Activated naive CD4-positive, alpha-beta T cell treated with Interleukin-2 at 50 U/mL for 16 hours (primary cell): ENCODE measurements at regions not wholly inside any gene's neighbourhood (a gene's known extent, or its start where the extent isn't known, plus 50 kb on each side); places are given as distances from the start of the nearest gene placed in this dataset.

Source experiments
- DNase-seq: peaks from one replicate; pipeline ENCODE4 v3.0.0-alpha.2; 2020

DNA sequence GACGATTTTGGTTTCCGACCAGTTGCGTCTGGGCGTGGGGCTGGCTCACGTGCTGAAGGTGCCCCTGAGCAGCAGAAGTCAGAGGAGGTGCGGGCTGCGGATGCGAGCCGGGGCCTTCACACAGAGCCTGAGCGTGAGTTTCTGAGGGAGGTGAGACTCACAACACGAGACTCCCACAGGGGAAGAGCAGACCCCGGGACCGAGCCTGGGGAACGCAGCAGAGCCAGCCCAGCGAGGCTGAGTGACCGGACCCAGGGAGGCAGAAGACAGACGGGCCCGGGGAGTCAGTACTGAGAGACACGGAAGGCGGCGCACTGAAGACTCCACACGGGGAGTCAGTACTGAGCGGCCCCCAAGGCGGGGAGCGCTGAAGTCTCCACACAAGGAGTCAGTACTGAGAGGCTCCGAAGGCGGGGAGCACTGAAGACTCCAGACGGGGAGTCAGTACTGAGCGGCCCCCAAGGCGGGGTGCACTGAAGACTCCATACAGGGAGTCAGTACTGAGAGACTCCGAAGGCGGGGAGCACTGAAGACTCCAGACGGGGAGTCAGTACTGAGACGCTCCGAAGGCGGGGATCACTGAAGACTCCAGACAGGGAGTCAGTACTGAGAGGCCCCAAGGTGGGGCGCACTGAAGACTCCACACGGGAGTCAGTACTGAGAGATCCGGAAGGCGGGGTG, 77.8 kb downstream of the DLL1 start:
- no peak for DNase-seq

DNA sequence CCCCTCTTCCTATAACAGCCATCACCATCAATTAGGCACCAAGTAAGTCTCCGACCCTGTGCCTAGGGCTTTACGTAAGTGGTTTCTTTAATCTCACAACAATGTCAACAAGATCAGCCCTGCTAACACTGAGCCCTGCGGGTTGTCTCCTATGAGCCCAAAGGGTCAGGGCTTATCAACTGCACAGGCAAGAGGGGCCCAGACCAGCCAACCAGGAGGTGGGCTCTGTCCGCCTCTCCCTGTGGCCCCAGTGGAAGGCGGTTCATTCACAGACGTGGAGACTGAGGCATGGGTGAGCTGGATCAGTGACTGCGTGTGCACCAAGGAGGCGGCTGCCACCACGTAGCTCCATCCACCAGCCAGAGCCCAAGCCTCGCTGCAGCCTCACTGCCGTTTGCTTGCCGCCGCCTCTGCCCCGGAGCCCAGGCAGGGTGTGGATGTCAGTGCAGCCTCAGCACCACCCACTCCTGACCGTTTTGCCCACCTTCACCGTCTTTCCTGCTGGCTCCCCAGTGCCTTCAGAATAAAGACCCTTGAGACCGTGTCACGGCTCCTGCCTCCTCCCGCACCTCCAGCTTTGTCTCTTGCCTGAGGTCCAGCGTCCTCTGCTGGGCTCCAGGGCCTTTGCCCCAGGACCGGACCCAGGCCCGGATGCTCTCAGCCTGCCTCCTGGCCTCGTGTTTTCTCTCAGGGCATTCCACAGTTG, 78.7 kb downstream of the DLL1 start:
- no peak for DNase-seq

DNA sequence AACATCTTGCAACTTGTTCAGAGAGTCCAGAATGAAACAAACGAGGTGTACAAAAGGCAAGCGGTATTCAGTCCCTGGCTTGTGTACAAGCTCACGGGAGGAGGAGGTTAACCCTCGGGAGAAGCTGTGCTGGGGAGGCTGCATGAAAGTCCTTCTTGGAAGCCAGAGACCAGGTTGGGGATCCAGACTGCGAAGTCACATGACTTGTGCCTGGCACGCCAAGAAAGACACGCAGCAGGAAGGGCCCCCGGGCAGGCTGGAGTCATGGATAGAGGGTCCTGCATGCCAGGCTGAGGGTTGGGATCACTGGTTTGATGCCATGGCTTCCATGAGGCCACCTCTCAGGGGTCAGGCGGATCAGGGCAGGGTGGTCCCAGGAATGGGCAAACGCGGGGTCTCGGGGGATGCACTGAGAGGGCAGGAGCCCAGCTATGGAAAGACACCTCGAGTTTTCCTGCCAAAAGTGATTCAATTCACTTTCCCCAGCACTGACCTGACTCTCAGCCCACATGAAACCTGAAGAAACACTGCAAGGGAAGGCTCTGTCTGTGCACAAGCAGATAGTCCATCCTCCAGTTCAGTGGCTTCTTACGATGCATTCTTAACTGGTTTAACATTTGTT, 79.4 kb downstream of the DLL1 start:
- no peak for DNase-seq

DNA sequence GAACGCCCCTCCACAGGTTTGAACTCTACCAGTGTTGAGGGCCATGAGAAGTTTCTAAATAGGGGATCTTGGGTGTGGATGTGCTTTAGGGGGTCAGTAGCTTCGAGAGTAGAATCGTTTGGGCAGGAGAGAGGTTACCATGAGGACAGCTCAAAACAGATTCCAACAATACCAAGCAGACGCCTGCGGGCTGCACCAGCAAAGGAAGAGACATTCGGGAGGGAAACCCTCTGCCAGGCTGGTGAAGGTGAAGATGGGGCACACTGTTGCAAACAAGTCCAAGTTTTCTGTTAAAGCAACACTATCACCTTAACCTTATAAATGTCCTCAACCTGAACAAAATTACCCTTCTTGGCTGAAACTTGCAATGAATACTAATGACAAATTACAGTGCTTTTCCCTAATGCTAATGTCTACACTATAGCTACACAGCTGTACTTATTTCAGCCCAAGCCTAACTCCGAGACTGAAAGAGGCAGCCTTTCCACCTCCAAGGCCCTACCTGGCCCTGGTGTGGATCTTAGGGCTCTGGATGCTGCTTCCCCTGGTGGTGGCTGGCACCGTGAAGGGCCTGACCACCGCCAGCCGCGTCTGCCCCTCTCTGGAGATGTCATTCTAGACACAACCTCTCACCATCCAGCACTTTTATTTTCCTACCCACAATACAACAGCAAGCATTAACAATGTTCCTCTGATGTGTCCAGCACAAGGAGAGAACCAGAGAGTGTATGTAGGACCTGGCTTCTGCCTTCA, 80.1 kb downstream of the DLL1 start:
- no peak for DNase-seq

DNA sequence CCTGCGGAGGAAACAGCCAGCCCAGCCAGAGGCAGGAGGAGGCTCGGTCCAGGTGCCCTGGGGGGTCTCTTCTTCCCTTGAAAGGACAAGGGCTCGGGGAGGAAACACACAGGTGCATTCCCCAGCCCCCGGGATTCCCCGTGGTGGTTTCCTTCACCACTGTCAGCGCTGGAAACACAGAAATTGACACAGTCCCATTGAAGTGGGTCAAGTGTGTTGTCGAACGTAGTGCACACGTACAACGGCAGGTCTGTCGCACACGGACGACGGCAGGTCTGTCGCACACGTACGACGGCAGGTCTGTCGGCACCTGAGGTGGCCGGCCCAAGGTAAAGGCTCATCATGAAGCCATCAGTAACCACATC, 80.9 kb downstream of the DLL1 start:
- DNase-seq: no peak

DNA sequence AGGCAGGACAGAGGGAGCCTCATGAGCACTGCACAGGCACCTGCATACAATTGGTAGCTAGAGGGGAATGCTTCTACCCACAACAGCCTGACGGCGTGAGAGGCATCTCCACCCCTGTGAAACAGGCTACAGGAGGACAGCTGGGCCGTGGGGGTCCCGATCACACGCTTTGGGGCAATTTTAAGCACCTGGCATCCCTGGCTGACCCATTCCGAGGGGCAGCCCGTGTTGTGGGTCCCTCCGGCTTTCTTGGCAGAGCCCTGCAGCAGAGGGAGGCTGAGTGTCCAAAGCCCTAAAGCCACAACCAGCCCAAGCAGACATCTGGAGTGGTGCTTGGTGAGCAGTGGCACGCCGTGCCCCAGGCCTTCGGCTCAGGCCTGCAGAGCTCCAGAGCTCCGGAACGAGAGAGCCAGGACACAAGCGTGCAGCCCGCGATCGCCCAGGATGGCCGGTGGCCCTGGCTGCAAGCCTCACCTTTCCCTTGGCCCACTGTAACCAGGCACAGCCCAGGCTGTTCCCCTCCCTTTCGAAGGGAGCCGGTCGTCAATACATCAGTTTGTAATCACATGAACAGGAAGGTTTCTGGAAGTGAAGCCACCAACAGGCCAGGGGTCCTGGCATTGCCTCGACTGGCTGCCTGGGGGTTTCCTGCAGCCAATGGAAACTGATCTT, 81.4 kb downstream of the DLL1 start:
- no peak for DNase-seq

DNA sequence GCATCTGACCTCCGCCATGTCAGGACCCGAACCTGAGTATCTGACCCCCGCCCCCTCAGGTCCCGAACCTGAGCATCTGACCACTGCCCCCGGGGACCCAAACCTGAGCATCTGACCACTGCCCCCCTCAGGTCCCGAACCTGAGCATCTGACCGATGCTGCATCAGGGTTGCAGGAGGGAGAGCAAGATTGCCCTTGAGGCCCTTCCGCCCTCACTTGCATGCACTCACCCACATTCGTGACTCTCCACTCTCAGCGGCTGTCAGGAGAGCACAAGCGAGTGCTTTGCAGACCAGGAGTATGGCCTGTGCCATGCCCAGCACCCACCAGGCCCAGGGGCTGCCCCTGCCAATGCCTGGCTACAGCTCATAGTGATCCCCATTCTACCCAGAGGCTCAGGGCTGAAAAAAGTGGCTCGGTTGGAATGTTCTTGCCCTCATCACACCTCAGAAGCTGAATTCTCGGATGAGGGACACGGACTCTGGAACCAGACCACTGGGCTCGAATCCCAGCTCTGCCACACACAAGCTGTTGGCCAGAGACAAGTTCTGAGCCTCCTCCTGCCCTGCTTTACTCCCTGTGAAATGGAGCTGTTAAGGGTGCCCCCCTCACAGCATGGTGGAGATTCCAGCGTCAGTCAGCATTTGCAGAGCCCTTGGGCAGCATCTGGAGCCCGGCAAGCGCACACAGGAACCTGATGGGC, 82.1 kb downstream of the DLL1 start:
- DNase-seq: no peak

DNA sequence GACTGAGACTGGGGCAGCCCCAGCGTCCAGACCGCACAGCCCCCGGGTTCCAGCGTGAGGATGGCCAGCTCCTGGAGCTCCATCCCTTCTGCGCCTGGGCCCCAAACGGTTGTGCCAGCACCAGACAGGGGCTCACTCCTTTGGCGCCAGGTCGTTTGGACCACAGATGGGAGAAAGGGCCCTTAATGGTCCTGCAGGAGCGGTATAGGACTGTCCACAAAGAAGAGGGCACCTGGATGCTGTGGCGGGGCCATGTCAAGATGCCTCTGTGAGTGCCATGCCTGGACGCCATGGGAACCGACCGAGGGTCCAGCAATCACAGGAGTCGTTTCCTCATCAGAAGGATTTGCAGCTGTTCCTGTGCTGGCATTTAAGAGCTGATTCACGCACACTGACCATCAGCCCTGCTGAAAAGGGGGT, 82.7 kb downstream of the DLL1 start:
- DNase-seq: no peak

DNA sequence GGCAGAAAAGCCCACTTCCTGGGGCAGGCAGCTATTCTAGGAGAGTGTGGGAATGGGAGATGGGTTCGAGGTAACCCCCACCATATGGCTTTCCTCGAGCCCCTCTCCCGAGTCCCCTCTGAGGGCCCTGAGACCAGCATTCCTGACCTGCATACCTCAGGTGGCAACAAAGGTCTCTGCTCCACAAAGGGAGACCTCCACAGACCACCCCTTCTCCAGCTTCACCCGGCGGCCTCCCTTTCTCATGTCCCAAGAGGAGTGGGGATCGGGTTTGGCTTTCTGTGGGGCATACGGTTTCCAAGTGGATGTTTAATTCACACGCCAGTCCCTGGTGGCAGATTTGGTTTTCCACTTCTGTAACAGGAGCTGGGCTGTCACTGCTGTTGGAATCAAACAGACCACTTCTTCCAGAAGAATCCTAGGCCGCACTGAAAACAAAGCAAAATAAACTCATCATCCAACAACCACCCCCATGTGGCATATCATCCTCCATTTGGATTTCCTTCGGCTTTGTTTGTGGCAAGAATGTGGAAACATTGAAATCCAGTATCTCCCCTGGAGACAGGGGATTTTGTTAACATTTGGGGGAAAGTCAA, 83.2 kb downstream of the DLL1 start:
- DNase-seq: no peak

DNA sequence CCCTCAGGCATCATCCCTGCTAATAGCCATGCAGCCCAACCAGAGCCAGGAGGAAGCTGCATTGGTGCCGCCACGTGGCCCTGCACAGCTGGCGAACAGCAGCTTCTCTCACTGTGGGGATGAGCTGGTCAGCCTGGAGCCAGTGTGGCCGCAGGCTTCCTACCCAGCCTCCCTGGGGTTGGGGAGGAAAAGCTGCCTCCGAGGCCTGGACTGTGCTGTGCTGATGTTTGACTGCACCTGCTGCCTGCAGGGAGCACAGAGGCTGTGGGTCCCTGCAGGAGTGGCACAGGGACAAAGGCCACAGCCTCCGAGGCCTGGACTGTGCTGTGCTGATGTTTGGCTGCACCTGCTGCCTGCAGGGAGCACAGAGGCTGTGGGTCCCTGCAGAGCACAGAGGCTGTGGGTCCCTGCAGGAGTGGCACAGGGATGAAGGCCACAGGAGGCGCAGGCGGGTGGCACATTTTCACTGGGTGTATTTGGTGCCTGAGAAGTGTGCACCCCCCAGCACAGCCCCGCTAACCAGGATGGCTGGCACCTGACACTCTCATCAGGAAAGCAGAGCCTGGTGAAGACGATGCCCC, 83.9 kb downstream of the DLL1 start:
- DNase-seq: no peak

DNA sequence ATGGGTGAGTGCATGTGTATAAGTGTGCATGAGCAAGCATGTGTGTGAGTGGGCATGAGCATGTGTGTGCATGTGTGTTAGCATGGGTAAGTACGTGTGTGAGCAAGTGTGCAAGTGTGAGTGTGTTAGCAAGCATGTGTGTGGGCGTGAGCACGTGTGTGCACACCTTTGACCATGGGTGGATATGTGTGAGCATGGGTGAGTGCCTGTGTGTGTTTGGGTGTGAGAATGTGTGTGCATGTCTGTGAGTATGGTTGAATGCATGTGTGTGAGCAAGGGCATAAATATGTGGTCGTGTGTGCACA, 84.6 kb downstream of the DLL1 start:
- no peak for DNase-seq

DNA sequence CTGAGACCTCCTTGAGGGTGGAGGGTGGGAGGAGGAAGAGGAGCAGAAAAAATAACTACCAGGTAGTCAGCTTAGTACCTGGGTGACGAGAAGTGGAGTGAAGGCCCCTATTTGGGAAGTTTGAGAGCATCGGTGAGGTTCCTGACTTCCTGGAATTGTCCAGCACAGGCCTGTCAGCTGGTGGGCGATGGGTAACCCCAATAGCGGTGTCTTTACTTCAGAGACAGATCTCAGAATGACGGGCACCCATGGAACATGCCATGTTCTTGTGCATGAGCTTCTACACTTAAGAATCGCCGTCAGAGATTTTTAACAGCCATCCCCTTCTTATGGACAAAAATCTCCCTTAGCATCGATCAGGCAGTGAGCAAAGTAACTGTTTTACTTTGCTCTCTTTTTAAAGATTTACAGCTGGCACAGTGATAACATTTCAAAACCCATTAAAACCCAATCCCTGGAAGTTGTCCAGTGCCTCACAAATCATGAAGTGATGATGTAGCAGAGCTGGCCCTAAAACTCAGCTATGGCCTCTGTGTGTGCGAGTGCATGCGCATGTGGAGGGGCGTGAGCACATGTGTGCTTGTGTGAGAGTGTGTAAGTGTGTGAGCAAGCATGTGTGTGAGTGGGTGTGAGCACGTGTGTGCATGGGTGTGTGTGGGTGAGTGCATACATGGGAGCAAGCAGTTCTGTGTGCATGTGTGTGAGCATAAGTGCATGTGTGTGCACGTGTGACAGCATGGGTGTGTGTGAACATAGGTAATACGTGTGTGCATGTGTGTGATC, 85.2 kb downstream of the DLL1 start:
- no peak for DNase-seq

DNA sequence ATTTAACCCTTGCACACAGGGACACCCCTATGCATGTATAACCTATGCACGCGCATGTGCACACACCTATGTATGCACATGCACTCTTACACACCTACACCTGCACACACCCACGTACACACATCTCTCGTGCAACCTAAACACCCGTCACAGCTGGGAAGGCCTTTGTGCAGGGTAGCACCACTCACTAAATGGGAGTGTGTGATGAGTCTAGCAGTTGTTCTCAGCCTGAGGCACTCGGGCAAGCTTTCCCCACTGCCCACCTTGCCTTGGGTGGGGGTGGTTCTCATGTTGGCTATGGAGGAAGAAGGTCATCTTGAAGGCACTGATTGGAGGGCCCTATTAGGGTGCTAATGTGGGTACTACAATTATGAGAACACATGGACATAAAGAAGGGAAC, 85.8 kb downstream of the DLL1 start:
- DNase-seq: no peak

DNA sequence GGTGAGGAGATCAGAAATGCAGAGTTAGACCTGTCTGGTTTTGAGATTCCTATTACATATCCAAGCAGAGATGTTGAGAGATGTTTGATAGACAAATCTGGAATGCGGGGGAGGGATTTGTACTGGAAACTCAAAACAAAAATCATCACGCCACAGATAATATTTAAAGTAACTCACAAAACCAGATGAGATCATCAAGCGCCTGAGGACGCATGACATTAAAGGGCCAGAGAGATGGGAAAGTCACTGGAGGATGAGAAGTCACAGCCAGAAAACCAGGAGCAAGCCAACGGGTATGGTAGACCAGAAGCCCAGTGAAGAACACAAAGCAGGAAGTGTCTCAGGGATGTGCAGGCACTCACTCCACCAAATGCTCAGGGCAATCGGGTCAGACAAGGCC, 87.7 kb downstream of the DLL1 start:
- DNase-seq: no peak

DNA sequence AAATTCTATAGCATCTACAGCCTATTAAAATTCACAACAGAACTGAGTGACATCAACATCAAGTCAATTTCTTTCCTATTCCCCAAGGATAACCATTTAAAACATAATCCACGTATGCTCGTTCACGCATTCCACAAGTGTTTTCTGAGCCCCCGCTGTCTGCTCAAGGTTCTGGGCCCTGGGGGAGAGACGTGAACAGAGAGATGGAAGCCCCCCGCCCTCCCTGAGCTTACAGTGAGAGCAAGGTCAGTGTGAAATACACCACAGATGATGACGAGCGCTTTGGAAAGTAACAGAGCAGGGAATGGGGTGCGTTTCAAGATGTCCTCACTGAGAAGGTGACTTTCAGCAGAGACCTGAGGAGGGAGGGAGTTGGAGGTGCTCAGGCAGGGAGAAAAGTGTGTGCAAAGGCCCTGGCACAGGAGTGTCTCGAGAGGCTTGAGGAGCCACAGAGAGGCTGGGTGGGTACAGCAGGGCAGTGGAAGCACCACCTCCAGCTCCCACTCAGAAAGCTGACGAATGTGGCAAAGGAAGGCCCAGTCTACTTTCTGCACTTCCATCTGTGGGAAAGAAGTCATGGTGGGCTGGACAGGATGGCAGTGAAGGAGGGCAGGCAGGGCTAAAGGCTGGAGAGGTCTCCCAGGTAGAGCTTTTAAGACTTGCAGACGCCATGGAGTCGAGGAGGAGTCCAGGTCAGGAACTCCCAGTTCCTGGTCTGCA, 88.3 kb downstream of the DLL1 start:
- no peak for DNase-seq

DNA sequence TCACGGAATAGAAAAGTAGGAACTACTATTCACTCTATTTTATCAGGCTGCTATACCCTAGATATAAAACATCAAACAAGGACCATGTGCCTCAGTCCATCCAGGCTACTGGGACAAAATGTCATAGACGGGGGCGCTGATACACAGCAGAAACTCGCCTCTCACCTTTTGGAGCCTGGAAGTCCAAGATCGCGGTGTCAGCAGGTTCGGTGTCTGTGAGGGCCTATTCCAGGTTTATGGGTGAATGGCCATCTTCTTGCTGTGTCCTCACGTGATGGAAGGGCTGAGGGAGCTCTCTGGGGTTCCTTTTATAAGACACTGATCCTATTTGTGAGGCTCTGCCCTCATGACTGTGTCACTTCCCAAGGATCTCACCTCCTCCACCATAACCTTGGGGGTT, 89.5 kb downstream of the DLL1 start:
- DNase-seq: no peak

DNA sequence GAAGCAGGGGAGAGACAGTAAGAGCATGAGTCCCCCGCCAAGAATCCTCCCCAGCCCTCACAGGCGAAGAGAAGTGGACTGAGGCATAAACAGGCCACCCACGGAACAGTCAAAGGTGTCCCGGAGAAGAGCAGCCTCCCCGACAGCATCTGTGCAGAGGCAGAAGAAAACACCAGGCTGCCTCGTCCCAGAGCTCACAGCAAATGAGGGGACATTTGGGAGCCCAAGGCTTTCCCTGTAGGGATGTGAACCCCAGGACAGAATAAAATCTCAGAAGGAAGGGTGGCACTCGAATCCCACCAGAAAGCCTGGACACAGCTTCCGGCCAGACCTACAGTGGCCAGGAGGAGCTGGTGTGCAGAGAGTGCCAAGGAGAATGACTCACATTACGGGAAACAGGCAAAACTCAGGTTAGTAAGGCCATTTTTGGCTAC, 90.4 kb downstream of the DLL1 start:
- DNase-seq: no peak

DNA sequence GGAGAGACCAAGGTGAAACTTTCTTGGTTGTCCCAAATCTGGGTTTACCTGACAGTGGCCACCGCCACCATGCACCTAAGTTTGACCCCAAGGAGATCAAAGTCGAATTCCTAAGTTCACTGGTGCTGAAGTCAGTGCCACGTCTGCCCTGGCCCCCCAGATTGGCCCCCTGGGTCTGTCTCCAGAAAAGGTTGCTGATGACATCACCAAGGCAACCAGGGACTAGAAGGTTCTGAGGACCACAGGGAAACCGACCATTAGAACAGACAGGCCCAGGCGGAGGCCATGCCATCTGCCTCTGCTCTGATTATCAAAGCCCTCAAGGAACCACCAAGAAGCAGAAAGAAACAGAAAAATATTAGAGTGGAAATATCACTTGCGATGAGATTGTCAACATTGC, 91.2 kb downstream of the DLL1 start:
- no peak for DNase-seq

DNA sequence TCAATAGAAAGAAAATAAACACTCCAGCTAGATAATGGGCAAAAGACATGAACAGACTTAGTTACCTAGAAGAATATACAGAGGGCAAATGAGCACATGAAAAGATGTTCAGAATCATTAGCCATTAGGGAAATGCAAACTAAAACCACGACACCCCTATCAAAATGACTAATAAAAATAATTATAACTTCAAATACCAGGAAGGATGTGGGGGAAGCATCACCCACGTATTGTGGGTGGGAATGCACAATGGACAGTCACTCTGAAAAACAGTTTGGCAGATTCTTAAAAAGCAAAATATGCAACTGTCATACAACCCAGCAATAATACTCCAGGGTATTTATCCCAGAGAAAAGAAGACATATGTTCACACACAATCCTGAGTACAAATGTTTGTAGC, 92.6 kb downstream of the DLL1 start:
- no peak for DNase-seq

DNA sequence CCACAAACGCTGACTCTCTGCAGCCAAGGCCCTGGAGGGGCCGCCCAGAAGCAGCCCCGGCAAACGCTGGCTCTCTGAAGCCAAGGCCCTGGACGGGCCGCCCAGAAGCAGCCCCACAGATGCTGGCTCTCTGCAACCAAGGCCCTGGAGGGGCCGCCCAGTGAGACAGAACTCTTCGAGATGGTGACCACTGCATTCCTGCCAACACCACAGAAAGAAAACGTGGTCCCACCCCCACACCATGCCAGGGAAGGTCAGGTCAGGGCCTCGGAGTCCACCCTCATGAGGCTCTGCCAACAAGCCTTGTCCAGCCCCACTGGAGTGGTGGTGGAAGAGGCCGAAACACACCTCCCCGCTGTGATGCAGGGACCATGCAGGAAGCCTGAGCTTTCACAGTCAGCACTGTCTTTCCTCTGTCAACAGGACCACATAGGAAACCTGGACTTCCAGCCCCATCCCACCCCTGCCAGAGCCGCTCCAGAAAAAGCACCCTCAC, 97.5 kb downstream of the DLL1 start:
- DNase-seq: no peak
